ENCODE measurements at regions not wholly inside any gene's neighbourhood (a gene's known extent, or its start where the extent isn't known, plus 50 kb on each side); places are given as distances from the start of the nearest gene placed in this dataset.

GRCh38 chr4:59869056-59869455, 1331.1 kb upstream of the ADGRL3 start:
- Histone ChIP-seq H3K23ac (ENCODE audit: insufficient read length, low read depth, low read length) (no peak overlapping the region), H4K8ac (replicated peaks; ENCODE audit: insufficient read length, low read depth, low read length) (no peak overlapping the region), H3K27ac (ENCODE audit: insufficient read length, low read depth, low read length) (no peak overlapping the region), H3K79me1 (ENCODE audit: insufficient read depth, low read depth, low read length, poor library complexity, severe bottlenecking) (no peaks in the 10 kb centered on the region), H2AK5ac (ENCODE audit: insufficient read length, low read length) (no peak overlapping the region), H3K23me2 (ENCODE audit: insufficient read length, low read depth, low read length, poor library complexity, severe bottlenecking) (no peaks in the 10 kb centered on the region), H2BK12ac (ENCODE audit: insufficient read length, low read depth, low read length) (no peak overlapping the region), H3K14ac (ENCODE audit: insufficient read depth, low read length) (no peak overlapping the region), H2BK120ac (ENCODE audit: low read depth, low read length, poor library complexity, severe bottlenecking) (no peak overlapping the region), H3K79me2 (ENCODE audit: insufficient read depth, low read length) (no peaks in the 10 kb centered on the region), H2BK15ac (ENCODE audit: low read depth, low read length) (no peak overlapping the region), H4K5ac (ENCODE audit: insufficient read length, low read depth, low read length) (no peak overlapping the region), H2AFZ (ENCODE audit: low read length) (no peak overlapping the region), H3K9me3 (ENCODE audit: control insufficient read depth, low read depth, low read length) (no peaks in the 10 kb centered on the region), H3K4ac (ENCODE audit: low read depth, low read length) (no peak overlapping the region), H2BK5ac (ENCODE audit: insufficient read length, low read length) (no peak overlapping the region), H3K18ac (ENCODE audit: insufficient read length, low read depth, low read length) (no peak overlapping the region), H3K56ac (ENCODE audit: insufficient read length, low read depth, low read length) (no peak overlapping the region), H3K9ac (ENCODE audit: extremely low read depth, insufficient read length, low read length) (no peak overlapping the region), H3K4me1 (ENCODE audit: insufficient read depth, low read length) (no peaks in the 10 kb centered on the region), H3K27me3 (ENCODE audit: insufficient read depth, low read length) (no peaks in the 10 kb centered on the region), H3T11ph (ENCODE audit: low read length) (no peak overlapping the region), H4K91ac (ENCODE audit: insufficient read length, low read depth, low read length) (no peak overlapping the region), H4K20me1 (ENCODE audit: control insufficient read depth, insufficient read depth, insufficient read length) (no peaks in the 10 kb centered on the region), H3K4me2 (ENCODE audit: insufficient read depth, insufficient read length, low read length) (no peak overlapping the region), H2BK20ac (ENCODE audit: low read depth, low read length, poor library complexity, severe bottlenecking) (no peak overlapping the region)
- no peak for DNase-seq
- H3K9me3 Mint-ChIP-seq: no peaks in the 10 kb centered on the region
- H3K27me3 Mint-ChIP-seq (ENCODE audit: low read depth): no peaks in the 10 kb centered on the region
- no peaks in the 10 kb centered on the region for H3K36me3 Mint-ChIP-seq (ENCODE audit: insufficient read depth in 1 of 3, low read depth in 3 of 3)
- no peak overlapping the region for H3K4me3 Mint-ChIP-seq
- no peak overlapping the region for H3K27ac Mint-ChIP-seq
- TF ChIP-seq, protein P1, sequence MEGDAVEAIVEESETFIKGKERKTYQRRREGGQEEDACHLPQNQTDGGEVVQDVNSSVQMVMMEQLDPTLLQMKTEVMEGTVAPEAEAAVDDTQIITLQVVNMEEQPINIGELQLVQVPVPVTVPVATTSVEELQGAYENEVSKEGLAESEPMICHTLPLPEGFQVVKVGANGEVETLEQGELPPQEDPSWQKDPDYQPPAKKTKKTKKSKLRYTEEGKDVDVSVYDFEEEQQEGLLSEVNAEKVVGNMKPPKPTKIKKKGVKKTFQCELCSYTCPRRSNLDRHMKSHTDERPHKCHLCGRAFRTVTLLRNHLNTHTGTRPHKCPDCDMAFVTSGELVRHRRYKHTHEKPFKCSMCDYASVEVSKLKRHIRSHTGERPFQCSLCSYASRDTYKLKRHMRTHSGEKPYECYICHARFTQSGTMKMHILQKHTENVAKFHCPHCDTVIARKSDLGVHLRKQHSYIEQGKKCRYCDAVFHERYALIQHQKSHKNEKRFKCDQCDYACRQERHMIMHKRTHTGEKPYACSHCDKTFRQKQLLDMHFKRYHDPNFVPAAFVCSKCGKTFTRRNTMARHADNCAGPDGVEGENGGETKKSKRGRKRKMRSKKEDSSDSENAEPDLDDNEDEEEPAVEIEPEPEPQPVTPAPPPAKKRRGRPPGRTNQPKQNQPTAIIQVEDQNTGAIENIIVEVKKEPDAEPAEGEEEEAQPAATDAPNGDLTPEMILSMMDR (conservative IDR thresholded peaks at IDR 0.05): no peak
- 100% methylated on average over 1 of the region's 3 CpGs for WGBS (ENCODE audit: extremely low coverage, insufficient read length, low lambda C conversion rate)
- H3K4me1 Mint-ChIP-seq: no peaks in the 10 kb centered on the region

All from H9 (cell line).